Transverse colon (tissue), 4 donors: ENCODE measurements at regions not wholly inside any gene's neighbourhood (a gene's known extent, or its start where the extent isn't known, plus 50 kb on each side); places are given as distances from the start of the nearest gene placed in this dataset.

Experiments used
- DNase-seq: peaks from one replicate; pipeline ENCODE4 v3.0.0-alpha.2; 2019
- H3K27ac ChIP-seq, 4 donors: fragments of 200-600 bp; sonication (generic); 2 replicates each; pipeline ENCODE4 v1.5.1; 2016 to 2018; ENCODE audit warnings: inconsistent platforms in 4 of 4
- H3K27me3 ChIP-seq: fragments of 200-600 bp; sonication (generic); 2 replicates; pipeline ENCODE4 v1.5.1; 2017; ENCODE audit warnings: inconsistent platforms
- H3K36me3 ChIP-seq, 4 donors: fragments of 200-600 bp; sonication (generic); 2 replicates each; pipeline ENCODE4 v1.5.1; 2017 to 2019; ENCODE audit warnings: inconsistent platforms in 4 of 4
- H3K4me1 ChIP-seq, 4 donors: fragments of 200-600 bp; sonication (generic); 2 replicates each; pipeline ENCODE4 v1.5.1; 2017 to 2020; ENCODE audit warnings: inconsistent platforms in 4 of 4
- H3K4me3 ChIP-seq, 4 donors: fragments of 200-600 bp; sonication (generic); 1 replicate in 1 of 4; 2 replicates in 3 of 4; pipeline versions ENCODE4 v1.5.1 to v1.6.1; 2017 to 2019; ENCODE audit warnings: inconsistent platforms in 4 of 4
- H3K9me3 ChIP-seq, 2 donors: fragments of 200-600 bp; sonication (generic); 2 replicates each; pipeline ENCODE4 v1.5.1; 2017 to 2019; ENCODE audit warnings: inconsistent platforms in 2 of 2
- EP300 ChIP-seq: sonication (generic); formaldehyde crosslinking; IDR thresholded peaks from one replicate; pipeline ENCODE4 v1.6.1; 2017; ENCODE audit warnings: antibody characterized with exemption, low read depth
- POLR2A ChIP-seq: fragments of 450-650 bp; IDR thresholded peaks from one replicate; pipeline ENCODE4 v1.6.1; 2016; ENCODE audit warnings: antibody characterized with exemption, mild to moderate bottlenecking, moderate library complexity
- POLR2AphosphoS5 ChIP-seq, 3 donors: sonication (generic); formaldehyde crosslinking; IDR thresholded peaks; one replicate each; pipeline ENCODE4 v1.6.1; 2016; ENCODE audit warnings: antibody characterized with exemption in 3 of 3
- WGBS, 2 donors: methylation state at CpG; one replicate each; pipeline ENCODE4 v1.1.5; 2018; ENCODE audit warnings: low coverage in 1 of 2; 5-methylcytosine and 5-hydroxymethylcytosine counted together
- in situ Hi-C, 4 donors: fragments of 200-750 bp; cut with MboI; loops; one replicate each; pipeline versions ENCODE4 v1.15.0 to v1.15.1; 2017; ENCODE audit warnings: low sequenced_read_pairs in 3 of 4, low pct_ligation_motif_present in 1 of 4, low pct_unique_long_range_greater_than_20kb in 1 of 4
- intact Hi-C: fragments of 100-400 bp; cut with DNase I; formaldehyde crosslinking; loops from one replicate; pipeline ENCODE4 v1.15.1; 2023; ENCODE audit warnings: low total_unique reads
- TF ChIP-seq, protein P1 (sequence below), 5 experiments: fragments of 200-600 bp in 3 of 5; fragments of 450-650 bp in 2 of 5; sonication (generic) in 3 of 5; IDR thresholded peaks; 1 replicate in 2 of 5; 2 replicates in 3 of 5; pipeline ENCODE4 v1.5.1; 2016 to 2017; ENCODE audit warnings: antibody characterized with exemption in 5 of 5, inconsistent platforms in 3 of 5, mild to moderate bottlenecking in 2 of 5, moderate library complexity in 1 of 5

GRCh38 chr20:9912290-9912689 is 73.4 kb upstream of the PAK5 start:
- Histone ChIP-seq H3K9me3 (no peaks in the 10 kb centered on the region), H3K36me3 (no peaks in the 10 kb centered on the region), H3K4me3 (no peak overlapping the region), H3K27me3 (peaks cover 5% of the 10 kb centered on the region), H3K4me1 (no peaks in the 10 kb centered on the region), H3K27ac (no peak overlapping the region)
- in situ Hi-C loops: loop anchor here (10.0 to 25.0 kb wide), 3 partner anchors 297 to 500 kb away; no protein-coding TSS in a partner anchor
- DNase-seq: no peak
- 88 to 89% methylated on average over 4 to 5 of the region's 5 CpGs for WGBS, 2 donors
- intact Hi-C loops: loop anchor here (10.0 kb wide), 1 partner anchor 297 kb away; no protein-coding TSS in a partner anchor
- TF ChIP-seq, protein P1, sequence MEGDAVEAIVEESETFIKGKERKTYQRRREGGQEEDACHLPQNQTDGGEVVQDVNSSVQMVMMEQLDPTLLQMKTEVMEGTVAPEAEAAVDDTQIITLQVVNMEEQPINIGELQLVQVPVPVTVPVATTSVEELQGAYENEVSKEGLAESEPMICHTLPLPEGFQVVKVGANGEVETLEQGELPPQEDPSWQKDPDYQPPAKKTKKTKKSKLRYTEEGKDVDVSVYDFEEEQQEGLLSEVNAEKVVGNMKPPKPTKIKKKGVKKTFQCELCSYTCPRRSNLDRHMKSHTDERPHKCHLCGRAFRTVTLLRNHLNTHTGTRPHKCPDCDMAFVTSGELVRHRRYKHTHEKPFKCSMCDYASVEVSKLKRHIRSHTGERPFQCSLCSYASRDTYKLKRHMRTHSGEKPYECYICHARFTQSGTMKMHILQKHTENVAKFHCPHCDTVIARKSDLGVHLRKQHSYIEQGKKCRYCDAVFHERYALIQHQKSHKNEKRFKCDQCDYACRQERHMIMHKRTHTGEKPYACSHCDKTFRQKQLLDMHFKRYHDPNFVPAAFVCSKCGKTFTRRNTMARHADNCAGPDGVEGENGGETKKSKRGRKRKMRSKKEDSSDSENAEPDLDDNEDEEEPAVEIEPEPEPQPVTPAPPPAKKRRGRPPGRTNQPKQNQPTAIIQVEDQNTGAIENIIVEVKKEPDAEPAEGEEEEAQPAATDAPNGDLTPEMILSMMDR (IDR thresholded peaks at IDR 0.05): no peak
- TF ChIP-seq POLR2A (no peak), EP300 (no peak), POLR2AphosphoS5 (IDR thresholded peaks at IDR 0.05) (no peak)

DNA sequence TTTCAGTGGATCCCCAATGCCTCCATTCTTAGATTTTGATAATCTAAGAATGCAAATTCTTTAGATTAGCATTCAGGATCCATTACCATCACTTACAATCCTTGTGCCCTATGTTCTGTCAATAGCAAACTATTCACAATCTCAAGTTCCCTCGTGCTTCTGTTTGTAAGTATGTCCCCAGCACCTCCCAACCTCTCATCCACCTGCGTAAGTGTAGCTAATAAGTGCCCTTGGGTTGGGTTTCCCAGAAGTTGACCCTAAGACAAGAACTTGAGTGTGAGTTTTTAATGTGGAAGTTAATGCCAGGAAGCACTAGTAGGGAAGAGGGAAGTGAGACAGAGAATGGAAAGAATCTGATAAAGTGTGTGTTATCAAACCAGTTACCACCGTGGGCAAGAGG is 72.6 kb upstream of the PAK5 start:
- no peak overlapping the region for H3K4me3 ChIP-seq
- no peak overlapping the region for H3K27ac ChIP-seq
- no peak for TF ChIP-seq POLR2A
- no peak for TF ChIP-seq POLR2AphosphoS5 (IDR thresholded peaks at IDR 0.05)
- TF ChIP-seq, protein P1 (IDR thresholded peaks at IDR 0.05): no peak
- TF ChIP-seq EP300: no peak
- no peak for DNase-seq
- intact Hi-C loops (loop anchor here (10.0 kb wide), 1 partner anchor 297 kb away; no protein-coding TSS in a partner anchor), in situ Hi-C loops (loop anchor here (10.0 to 25.0 kb wide), 3 partner anchors 297 to 499 kb away; no protein-coding TSS in a partner anchor)
- no peaks in the 10 kb centered on the region for H3K9me3 ChIP-seq
- H3K4me1 ChIP-seq: no peaks in the 10 kb centered on the region
- H3K36me3 ChIP-seq: no peaks in the 10 kb centered on the region
- 61 to 66% methylated on average over 3 of the region's 3 CpGs for WGBS, 2 donors
- peaks cover 5% of the 10 kb centered on the region for H3K27me3 ChIP-seq

DNA sequence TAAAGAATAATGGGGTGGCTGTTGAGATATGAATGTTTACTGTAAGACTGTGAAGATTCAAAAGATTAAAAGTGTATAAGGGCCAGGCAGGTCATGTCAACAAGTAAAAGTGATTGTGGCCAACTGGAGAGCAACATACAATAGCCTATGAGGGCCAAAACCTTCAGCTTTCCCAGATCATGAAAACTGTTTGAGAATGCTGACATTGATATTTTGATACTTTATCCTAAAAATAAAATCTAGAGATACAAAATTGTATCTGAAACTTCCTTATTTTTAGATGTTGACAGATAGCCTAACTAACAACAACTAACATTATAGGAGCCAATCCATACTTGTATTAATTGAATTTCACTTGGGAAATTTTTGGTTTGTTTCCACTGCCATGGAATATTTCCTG is 70.3 kb upstream of the PAK5 start:
- no peak overlapping the region for H3K27ac ChIP-seq
- no peaks in the 10 kb centered on the region for H3K9me3 ChIP-seq
- no peak overlapping the region for H3K4me3 ChIP-seq
- H3K36me3 ChIP-seq: no peaks in the 10 kb centered on the region
- DNase-seq: no peak
- in situ Hi-C loops: loop anchor here in 2 of 4 donors (25.0 kb wide), 2 partner anchors 297 to 497 kb away; no protein-coding TSS in a partner anchor
- TF ChIP-seq, protein P1 (IDR thresholded peaks at IDR 0.05): no peak
- TF ChIP-seq POLR2A: no peak
- no peak for TF ChIP-seq EP300
- no peak for TF ChIP-seq POLR2AphosphoS5 (IDR thresholded peaks at IDR 0.05)
- H3K4me1 ChIP-seq: no peaks in the 10 kb centered on the region
- peaks cover 5% of the 10 kb centered on the region for H3K27me3 ChIP-seq
- intact Hi-C loops: no loop called here

- no peak overlapping the region for H3K4me3 ChIP-seq
- H3K27ac ChIP-seq: no peak overlapping the region
- intact Hi-C loops (no loop called here), in situ Hi-C loops (loop anchor here in 2 of 4 donors (25.0 kb wide), 2 partner anchors 291 to 491 kb away; no protein-coding TSS in a partner anchor)
- H3K36me3 ChIP-seq: no peaks in the 10 kb centered on the region
- H3K4me1 ChIP-seq: no peaks in the 10 kb centered on the region
- no peak for DNase-seq
- H3K27me3 ChIP-seq: no peaks in the 10 kb centered on the region
- no peaks in the 10 kb centered on the region for H3K9me3 ChIP-seq
- TF ChIP-seq EP300: no peak
- TF ChIP-seq, protein P1 (IDR thresholded peaks at IDR 0.05): peak in 2 of 5 experiments; percentile 16 to 19
- 41 to 43% methylated on average over 1 of the region's 1 CpG for WGBS, 2 donors
Observed at GRCh38 chr20:9903048-9903655, 64.3 kb upstream of the PAK5 start.
